Inflammatory macrophage (primary cell): ENCODE measurements at regions not wholly inside any gene's neighbourhood (a gene's known extent, or its start where the extent isn't known, plus 50 kb on each side); places are given as distances from the start of the nearest gene placed in this dataset.

Source experiments
- DNase-seq, 2 donors: peaks; one replicate each; pipeline ENCODE4 v3.0.0-alpha.2; 2020 to 2022

DNA sequence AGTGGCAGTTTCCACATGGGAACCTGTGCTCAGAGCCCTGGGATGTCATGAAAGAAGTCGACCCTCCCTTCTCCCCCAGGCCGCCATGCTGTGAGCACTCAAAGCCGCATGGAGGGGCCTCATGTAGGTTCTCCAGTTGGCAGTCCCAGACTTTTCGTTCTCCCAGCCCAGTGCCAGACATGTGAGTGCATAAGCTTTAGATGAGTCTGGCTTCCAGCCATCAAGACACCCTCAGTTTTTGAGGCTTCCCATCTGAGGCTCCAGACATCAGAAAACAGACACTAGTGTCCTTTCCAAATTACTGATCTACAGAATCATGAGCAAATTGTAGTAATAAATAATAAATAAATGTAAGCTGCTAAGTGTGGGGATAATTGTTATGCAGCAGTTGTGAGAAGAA is 136.5 kb upstream of the AGBL1 start:
- no peak for DNase-seq

DNA sequence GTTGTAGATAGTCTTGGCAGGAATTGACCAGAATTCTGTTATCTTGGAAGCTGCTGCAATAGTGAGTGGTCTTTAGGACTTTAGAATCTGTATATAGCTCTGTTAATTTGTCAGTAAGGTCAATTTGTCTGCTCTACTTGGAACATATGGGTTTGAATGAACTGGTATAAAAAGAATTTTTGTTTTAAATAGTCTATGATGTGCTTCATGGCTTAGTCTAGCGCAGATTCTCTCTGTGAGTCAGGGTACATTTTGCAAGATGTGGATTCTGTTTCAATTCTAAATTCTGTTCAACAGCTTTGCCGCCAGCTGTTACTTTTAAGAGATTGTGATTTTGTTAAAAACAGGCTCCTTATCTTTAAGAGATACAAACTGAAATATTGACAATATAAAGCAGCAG is 135.9 kb upstream of the AGBL1 start:
- no peak for DNase-seq

GRCh38 chr15:85947021-85947420 is 132.7 kb upstream of the AGBL1 start:
- no peak for DNase-seq

GRCh38 chr15:85947936-85948335 is 131.7 kb upstream of the AGBL1 start:
- DNase-seq = no peak

DNA sequence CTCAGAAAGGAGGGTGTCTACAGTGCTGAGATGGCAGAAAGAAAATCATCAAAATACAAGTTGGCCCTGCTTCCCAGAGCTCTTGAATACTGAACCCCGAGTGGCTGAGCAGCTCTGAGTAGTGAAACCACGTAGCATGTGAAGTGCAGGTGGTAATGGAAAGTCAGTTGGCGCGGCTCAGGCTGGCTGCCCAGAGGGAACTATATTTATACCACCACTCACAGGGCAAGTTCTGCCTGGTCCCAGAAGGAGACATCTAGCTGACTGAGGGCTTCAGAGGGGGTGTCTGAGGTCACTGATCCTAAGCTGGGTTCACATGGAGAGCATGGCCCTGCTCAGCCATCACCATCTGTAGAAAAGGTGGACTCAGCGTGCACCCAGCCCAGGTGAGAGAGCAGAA is 129.6 kb upstream of the AGBL1 start:
- no peak for DNase-seq

GRCh38 chr15:85954586-85954985 is 125.1 kb upstream of the AGBL1 start:
- DNase-seq = no peak

- DNase-seq = no peak
These were observed 123.9 kb upstream of the AGBL1 start for GRCh38 chr15:85955501-85956391.

GRCh38 chr15:85956532-85957275 is 123.0 kb upstream of the AGBL1 start:
- DNase-seq = no peak

- no peak for DNase-seq
These were observed 120.1 kb upstream of the AGBL1 start for GRCh38 chr15:85959611-85960010.

DNA sequence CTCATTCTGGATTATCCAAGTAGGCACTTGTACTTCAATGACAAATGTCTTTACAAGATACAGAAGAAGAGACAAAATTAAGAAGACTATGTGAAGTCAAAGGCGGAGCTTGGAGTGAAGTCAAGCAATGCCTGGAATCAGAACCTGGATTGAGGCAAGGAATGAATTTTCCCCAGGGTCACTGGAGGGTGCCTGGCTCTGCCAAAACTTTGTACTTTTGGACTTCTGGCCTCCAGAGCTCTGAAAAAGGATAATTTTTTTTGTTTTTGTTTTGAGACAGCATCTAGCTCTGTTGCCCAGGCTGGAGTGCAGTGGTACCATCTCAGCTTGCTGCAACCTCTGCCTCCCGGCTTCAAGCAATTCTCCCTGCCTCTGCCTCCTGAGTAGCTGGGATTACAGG is 119.3 kb upstream of the AGBL1 start:
- no peak for DNase-seq

DNA sequence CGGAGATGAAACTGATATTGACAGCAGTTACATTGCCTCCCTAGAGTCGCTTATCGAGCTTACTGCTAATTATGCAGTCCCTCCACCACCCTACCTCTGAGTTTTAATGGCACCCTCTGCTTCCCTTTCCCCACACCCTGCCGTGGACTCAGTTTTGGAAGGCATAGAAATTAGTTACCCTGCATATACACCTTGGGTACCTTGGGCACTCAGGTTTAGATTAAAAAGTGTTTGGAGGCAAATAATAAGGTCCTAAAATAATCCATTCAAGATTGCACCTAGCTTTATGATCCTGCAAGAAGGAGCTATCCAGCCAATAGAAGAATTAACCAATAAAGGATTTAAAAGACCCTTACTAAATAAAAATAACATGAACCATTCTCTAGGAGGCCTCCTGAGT is 117.8 kb upstream of the AGBL1 start:
- no peak for DNase-seq

GRCh38 chr15:85963262-85963760 is 116.4 kb upstream of the AGBL1 start:
- DNase-seq = no peak

DNA sequence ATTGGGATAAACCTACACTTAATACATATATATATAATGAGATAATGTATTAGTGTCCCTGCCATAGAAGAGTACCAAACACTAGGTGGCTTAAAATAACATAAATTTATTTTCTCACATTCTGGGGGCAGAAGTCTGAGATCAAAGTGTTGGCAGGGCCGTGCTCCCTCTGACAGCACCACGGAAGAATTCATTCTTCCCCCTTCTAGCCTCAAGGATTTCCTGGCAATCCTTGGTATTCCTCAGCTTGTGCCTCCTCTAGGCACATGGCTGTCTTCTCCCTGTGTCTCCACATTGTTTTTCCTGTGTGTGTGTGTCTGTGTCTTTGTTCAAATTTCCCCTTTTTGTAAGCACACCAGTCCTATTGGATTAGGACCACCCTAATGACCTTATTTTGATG is 115.2 kb upstream of the AGBL1 start:
- no peak for DNase-seq

- no peak for DNase-seq
These were observed 112.1 kb upstream of the AGBL1 start for GRCh38 chr15:85967553-85967952.

GRCh38 chr15:85972805-85973540 is 106.7 kb upstream of the AGBL1 start:
- DNase-seq = no peak

DNA sequence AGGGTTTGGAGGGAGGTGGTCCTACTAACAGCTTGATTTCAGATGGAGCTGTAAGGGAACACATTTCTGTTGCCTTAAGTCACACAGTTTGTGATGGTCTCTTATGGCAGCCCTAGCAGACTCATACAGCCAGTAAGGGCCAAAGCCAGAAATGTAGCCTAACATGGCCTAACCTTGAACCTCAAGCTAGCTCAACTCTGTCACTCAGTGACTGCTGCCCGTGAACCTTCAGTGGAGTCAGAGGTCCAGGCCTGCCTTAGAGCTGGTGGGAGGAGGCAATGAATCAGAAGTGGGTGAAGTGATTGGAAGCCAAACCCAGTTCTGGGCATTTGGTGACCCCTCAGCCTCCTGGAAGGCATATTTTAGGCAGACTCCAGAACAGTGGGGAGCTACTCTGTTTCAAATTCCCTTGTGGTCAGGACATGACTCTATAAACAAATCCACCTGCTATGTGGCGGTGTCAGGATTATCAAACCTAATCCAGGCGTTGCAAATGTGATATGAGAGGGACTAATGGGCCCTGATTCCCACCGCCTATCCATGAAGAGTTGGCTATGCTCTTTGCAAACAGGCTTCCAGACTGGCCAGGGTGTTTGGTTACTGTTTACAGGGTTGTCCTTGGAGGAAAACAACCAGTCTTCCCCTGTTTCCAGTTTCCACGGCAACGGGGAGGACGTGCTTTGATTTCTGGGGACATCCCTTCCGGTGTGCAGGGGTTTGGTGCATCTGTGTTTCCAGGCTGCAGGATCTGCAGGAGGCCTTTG is 105.9 kb upstream of the AGBL1 start:
- DNase-seq = no peak

GRCh38 chr15:85974348-85974705 is 105.3 kb upstream of the AGBL1 start:
- no peak for DNase-seq

GRCh38 chr15:85974742-85975141 is 104.9 kb upstream of the AGBL1 start:
- no peak for DNase-seq

- DNase-seq = no peak
These were observed 103.6 kb upstream of the AGBL1 start for GRCh38 chr15:85976102-85976501.

GRCh38 chr15:85976986-85977385 is 102.7 kb upstream of the AGBL1 start:
- DNase-seq = no peak

DNA sequence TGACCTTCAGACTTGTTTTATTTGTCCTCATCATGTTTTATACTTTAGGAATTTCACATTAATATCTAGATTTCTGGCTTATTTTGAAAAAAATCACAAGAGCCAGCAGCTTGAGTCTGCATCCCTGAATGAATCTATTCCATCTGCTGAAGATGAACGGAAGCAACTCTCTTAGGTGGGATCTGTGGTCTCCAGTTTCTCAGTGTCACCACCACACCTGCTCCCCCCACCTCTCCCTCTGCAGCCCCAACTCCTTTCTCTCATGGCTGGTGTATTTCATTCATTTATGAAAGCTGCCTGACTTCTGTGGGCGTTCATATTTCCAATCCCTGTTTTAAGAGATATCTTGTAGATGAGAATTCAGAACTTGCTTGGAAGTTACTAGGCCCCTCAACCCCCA is 102.1 kb upstream of the AGBL1 start:
- no peak for DNase-seq

- no peak for DNase-seq
These were observed 99.7 kb upstream of the AGBL1 start for GRCh38 chr15:85979929-85980328.

- DNase-seq = no peak
These were observed 98.7 kb upstream of the AGBL1 start for GRCh38 chr15:85980946-85981345.
